ENCODE measurements at regions not wholly inside any gene's neighbourhood (a gene's known extent, or its start where the extent isn't known, plus 50 kb on each side); places are given as distances from the start of the nearest gene placed in this dataset.
"Not testable (repeated sequence)": the region's sequence is repeated elsewhere in the genome, so short reads cannot be mapped to it uniquely, and the experiment has no call there.

DNA sequence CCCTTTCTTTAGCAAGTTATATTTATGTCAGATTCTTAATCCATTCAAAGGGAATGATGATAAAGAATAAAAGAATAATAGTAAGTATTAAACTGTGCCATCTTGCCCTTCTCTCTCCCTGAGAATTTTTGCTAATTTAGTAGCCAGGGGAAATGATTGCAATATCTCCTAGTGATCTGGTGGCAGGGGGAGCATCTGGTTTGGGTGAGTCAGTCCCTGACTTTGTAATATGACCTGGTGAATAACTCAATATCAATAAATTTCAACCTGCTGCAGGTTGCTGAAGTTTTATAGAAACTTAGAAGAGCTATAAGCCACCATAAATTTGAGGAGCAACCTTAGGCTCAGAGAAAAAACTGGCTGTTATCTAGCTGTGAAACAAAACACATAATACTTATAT, 149.4 kb downstream of the SYT15 start:
- H3K4me3 ChIP-seq; H3K27me3 ChIP-seq (replicated peaks in 1 of 2; ENCODE audit: control insufficient read depth in 2 of 2, insufficient read depth in 2 of 2, low read length in 1 of 2); SMC1A ChIA-PET (ENCODE audit: uncharacterized antibody, unreplicated experiment); H3K4me1 ChIP-seq (ENCODE audit: control insufficient read depth, insufficient read depth, low read length); H3K9me3 ChIP-seq (replicated peaks; ENCODE audit: control insufficient read depth, insufficient read depth, low read length); FAIRE-seq; BruUV-seq (replicated peaks); H2AFZ ChIP-seq (ENCODE audit: control insufficient read depth, low read depth, low read length); H3K9ac ChIP-seq (ENCODE audit: control insufficient read depth, insufficient read depth, low read length); H4K20me1 ChIP-seq (ENCODE audit: control insufficient read depth, insufficient read depth); H3K27ac ChIP-seq (ENCODE audit: control insufficient read depth, insufficient read depth); H3K4me2 ChIP-seq (ENCODE audit: control insufficient read depth, insufficient read depth); DNase-seq (ENCODE audit: low read depth, low spot score); intact Hi-C loops (cut with micrococcal nuclease; ENCODE audit: unreplicated experiment); H3K79me2 ChIP-seq (ENCODE audit: control insufficient read depth, insufficient read depth, low read length); CTCF ChIA-PET; ATAC-seq; in situ Hi-C loops (cut with MboI); RAD21 ChIA-PET (ENCODE audit: unreplicated experiment); H3K36me3 ChIP-seq (ENCODE audit: control insufficient read depth in 2 of 2, insufficient read depth in 2 of 2, low read length in 1 of 2); POLR2A ChIA-PET: not testable (repeated sequence)

DNA sequence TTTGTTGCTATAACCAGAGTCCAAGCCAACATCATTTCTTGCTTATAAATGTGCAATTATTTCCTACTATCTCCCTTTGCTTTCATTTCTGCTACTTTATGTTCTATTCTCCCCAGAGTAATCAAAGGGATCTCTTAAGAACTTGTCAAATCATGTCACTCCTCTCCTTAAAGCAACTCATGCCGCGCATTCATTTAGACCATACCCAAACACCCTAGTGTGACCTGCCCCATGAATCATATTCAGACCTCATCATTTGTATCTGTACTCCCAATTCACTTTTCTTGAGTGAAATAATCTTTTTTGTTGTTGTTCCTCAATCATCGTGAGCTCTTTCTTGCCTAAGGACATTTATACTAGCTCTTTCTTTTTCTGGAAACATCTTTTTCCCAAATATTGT, 151.8 kb downstream of the SYT15 start:
- H3K4me3 ChIP-seq; H3K4me1 ChIP-seq (ENCODE audit: control insufficient read depth, insufficient read depth, low read length); H3K27ac ChIP-seq (ENCODE audit: control insufficient read depth, insufficient read depth); H4K20me1 ChIP-seq (ENCODE audit: control insufficient read depth, insufficient read depth); DNase-seq (ENCODE audit: low read depth, low spot score); H3K4me2 ChIP-seq (ENCODE audit: control insufficient read depth, insufficient read depth); H3K79me2 ChIP-seq (ENCODE audit: control insufficient read depth, insufficient read depth, low read length); SMC1A ChIA-PET (ENCODE audit: uncharacterized antibody, unreplicated experiment); RAD21 ChIA-PET (ENCODE audit: unreplicated experiment); BruUV-seq (replicated peaks); ATAC-seq; H3K27me3 ChIP-seq (replicated peaks in 1 of 2; ENCODE audit: control insufficient read depth in 2 of 2, insufficient read depth in 2 of 2, low read length in 1 of 2); FAIRE-seq; H3K36me3 ChIP-seq (ENCODE audit: control insufficient read depth in 2 of 2, insufficient read depth in 2 of 2, low read length in 1 of 2); CTCF ChIA-PET; H3K9ac ChIP-seq (ENCODE audit: control insufficient read depth, insufficient read depth, low read length); H3K9me3 ChIP-seq (replicated peaks; ENCODE audit: control insufficient read depth, insufficient read depth, low read length); in situ Hi-C loops (cut with MboI); intact Hi-C loops (cut with micrococcal nuclease; ENCODE audit: unreplicated experiment); H2AFZ ChIP-seq (ENCODE audit: control insufficient read depth, low read depth, low read length); POLR2A ChIA-PET: not testable (repeated sequence)
- WGBS (ENCODE audit: insufficient coverage, insufficient replicate concordance, low lambda C conversion rate, missing lambda C conversion rate), result no CpG with 5 or more reads among the region's 3 CpGs

DNA sequence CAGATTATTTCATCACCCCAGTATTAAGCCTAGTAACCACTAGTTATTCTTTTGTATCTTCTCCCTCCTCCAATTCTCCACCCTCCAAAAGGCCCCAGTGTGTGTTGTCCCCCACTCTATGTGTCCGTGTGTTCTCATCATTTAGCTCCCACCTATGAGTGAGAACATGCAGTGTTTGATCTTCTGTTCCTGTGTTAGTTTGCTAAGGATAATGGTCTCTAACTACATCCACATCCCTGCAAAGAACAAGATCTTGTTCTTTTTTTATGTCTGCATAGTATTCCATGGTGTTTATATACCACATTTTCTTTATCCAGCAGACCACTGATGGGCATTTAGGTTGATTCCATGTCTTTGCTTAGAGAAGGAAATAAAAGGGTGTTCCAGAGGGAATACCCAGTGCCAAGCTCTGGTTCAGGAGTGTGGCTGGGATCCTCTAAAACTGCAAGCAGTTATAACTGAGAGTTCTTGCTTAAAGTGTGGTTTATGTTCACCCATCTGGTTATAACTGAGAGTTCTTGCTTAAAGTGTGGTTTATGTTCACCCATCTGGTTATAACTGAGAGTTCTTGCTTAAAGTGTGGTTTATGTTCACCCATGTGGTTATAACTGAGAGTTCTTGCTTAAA, 154.8 kb downstream of the SYT15 start:
- FAIRE-seq; H3K79me2 ChIP-seq (ENCODE audit: control insufficient read depth, insufficient read depth, low read length); DNase-seq (ENCODE audit: low read depth, low spot score); H3K4me1 ChIP-seq (ENCODE audit: control insufficient read depth, insufficient read depth, low read length); RAD21 ChIA-PET (ENCODE audit: unreplicated experiment); H3K4me3 ChIP-seq; H2AFZ ChIP-seq (ENCODE audit: control insufficient read depth, low read depth, low read length); H4K20me1 ChIP-seq (ENCODE audit: control insufficient read depth, insufficient read depth); CTCF ChIA-PET; H3K9ac ChIP-seq (ENCODE audit: control insufficient read depth, insufficient read depth, low read length); in situ Hi-C loops (cut with MboI); H3K36me3 ChIP-seq (ENCODE audit: control insufficient read depth in 2 of 2, insufficient read depth in 2 of 2, low read length in 1 of 2); H3K27me3 ChIP-seq (replicated peaks in 1 of 2; ENCODE audit: control insufficient read depth in 2 of 2, insufficient read depth in 2 of 2, low read length in 1 of 2); H3K27ac ChIP-seq (ENCODE audit: control insufficient read depth, insufficient read depth); intact Hi-C loops (cut with micrococcal nuclease; ENCODE audit: unreplicated experiment); POLR2A ChIA-PET; ATAC-seq; SMC1A ChIA-PET (ENCODE audit: uncharacterized antibody, unreplicated experiment); H3K9me3 ChIP-seq (replicated peaks; ENCODE audit: control insufficient read depth, insufficient read depth, low read length); BruUV-seq (replicated peaks); H3K4me2 ChIP-seq (ENCODE audit: control insufficient read depth, insufficient read depth): not testable (repeated sequence)
- no CpG with 5 or more reads among the region's 1 CpG for WGBS (ENCODE audit: insufficient coverage, insufficient replicate concordance, low lambda C conversion rate, missing lambda C conversion rate)

DNA sequence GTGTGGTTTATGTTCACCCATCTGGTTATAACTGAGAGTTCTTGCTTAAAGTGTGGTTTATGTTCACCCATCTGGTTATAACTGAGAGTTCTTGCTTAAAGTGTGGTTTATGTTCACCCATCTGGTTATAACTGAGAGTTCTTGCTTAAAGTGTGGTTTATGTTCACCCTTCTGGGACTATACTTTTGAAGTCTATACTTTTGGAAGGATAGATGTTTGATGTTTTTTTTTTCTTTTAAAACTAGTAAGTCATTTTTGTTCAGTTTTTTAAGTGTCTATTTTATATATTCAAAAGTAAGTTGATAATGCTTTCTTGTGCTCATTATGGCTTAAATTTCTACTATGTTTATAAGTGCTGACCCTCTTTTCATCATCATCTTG, 155.3 kb downstream of the SYT15 start:
- FAIRE-seq; RAD21 ChIA-PET (ENCODE audit: unreplicated experiment); H3K9me3 ChIP-seq (replicated peaks; ENCODE audit: control insufficient read depth, insufficient read depth, low read length); H3K4me2 ChIP-seq (ENCODE audit: control insufficient read depth, insufficient read depth); in situ Hi-C loops (cut with MboI); intact Hi-C loops (cut with micrococcal nuclease; ENCODE audit: unreplicated experiment); H3K27me3 ChIP-seq (replicated peaks in 1 of 2; ENCODE audit: control insufficient read depth in 2 of 2, insufficient read depth in 2 of 2, low read length in 1 of 2); H3K27ac ChIP-seq (ENCODE audit: control insufficient read depth, insufficient read depth); H3K4me3 ChIP-seq; H3K79me2 ChIP-seq (ENCODE audit: control insufficient read depth, insufficient read depth, low read length); BruUV-seq (replicated peaks); CTCF ChIA-PET; H4K20me1 ChIP-seq (ENCODE audit: control insufficient read depth, insufficient read depth); H2AFZ ChIP-seq (ENCODE audit: control insufficient read depth, low read depth, low read length); SMC1A ChIA-PET (ENCODE audit: uncharacterized antibody, unreplicated experiment); DNase-seq (ENCODE audit: low read depth, low spot score); H3K9ac ChIP-seq (ENCODE audit: control insufficient read depth, insufficient read depth, low read length); H3K36me3 ChIP-seq (ENCODE audit: control insufficient read depth in 2 of 2, insufficient read depth in 2 of 2, low read length in 1 of 2); H3K4me1 ChIP-seq (ENCODE audit: control insufficient read depth, insufficient read depth, low read length); POLR2A ChIA-PET; ATAC-seq: not testable (repeated sequence)

All from GM12878 (cell line).